Fibroblast of the aortic adventitia (primary cell): ENCODE measurements at regions not wholly inside any gene's neighbourhood (a gene's known extent, or its start where the extent isn't known, plus 50 kb on each side); places are given as distances from the start of the nearest gene placed in this dataset.

Source experiments
- DNase-seq: peaks from one replicate; pipeline ENCODE4 v3.0.0-alpha.2; 2010; ENCODE audit warnings: low read depth
- H3K4me3 ChIP-seq: 2 replicates; pipeline ENCODE4 v1.5.1; 2011; ENCODE audit warnings: low read depth, mild to moderate bottlenecking, control low read depth, low read length, moderate library complexity
- TF ChIP-seq, protein P1 (sequence below): IDR thresholded peaks from 2 replicates; pipeline ENCODE4 v1.5.1; 2011; ENCODE audit warnings: mild to moderate bottlenecking, low read length, control low read depth, inconsistent platforms; ENCODE audit not compliant: insufficient read depth

DNA sequence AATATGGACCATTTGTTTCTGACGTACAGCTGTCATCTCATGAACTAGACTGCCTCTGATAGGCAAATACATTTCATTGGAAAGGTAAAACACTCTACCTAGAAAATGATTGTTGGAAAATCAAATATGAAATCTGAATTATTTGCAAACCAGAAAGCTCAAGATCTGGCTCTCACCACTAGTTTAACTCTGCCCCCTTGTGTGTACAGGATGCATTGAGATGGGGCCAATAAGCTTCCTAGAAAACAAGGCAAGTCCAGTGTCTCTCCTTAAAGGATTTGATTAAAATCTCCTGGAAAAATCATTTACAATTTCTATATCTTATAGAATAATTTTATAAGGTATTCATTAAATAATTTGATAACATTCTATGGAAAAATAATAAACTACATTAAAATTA lies 311.9 kb upstream of the ANKH start:
- TF ChIP-seq, protein P1, sequence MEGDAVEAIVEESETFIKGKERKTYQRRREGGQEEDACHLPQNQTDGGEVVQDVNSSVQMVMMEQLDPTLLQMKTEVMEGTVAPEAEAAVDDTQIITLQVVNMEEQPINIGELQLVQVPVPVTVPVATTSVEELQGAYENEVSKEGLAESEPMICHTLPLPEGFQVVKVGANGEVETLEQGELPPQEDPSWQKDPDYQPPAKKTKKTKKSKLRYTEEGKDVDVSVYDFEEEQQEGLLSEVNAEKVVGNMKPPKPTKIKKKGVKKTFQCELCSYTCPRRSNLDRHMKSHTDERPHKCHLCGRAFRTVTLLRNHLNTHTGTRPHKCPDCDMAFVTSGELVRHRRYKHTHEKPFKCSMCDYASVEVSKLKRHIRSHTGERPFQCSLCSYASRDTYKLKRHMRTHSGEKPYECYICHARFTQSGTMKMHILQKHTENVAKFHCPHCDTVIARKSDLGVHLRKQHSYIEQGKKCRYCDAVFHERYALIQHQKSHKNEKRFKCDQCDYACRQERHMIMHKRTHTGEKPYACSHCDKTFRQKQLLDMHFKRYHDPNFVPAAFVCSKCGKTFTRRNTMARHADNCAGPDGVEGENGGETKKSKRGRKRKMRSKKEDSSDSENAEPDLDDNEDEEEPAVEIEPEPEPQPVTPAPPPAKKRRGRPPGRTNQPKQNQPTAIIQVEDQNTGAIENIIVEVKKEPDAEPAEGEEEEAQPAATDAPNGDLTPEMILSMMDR = peak; percentile 45
- peak; percentile 11 for DNase-seq

DNA sequence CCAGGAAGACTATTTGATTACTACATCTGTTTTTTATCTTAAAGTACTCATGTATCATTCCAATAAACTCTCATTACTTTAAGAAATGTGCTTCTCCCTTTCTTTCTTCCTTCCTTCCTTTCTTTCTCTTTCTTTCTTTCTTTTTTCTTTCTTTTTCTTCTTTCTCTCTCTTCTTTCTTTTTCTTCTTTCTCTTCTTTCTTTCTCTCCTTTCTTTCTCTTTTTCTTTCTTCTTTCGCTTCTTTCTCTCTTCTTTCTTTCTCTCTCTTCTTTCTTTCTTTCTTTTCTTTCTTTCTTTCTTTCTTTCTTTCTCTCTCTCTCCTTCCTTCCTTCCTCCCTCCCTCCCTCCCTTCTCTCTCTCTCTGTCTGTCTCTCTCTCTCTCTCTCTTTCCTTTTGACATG lies 298.6 kb upstream of the ANKH start:
- H3K4me3 ChIP-seq = no peak overlapping the region
- TF ChIP-seq, protein P1 = no peak
- DNase-seq = no peak

More for the DNA sequence above, 311.9 kb upstream of the ANKH start:
- H3K4me3 ChIP-seq = no peak overlapping the region

DNA sequence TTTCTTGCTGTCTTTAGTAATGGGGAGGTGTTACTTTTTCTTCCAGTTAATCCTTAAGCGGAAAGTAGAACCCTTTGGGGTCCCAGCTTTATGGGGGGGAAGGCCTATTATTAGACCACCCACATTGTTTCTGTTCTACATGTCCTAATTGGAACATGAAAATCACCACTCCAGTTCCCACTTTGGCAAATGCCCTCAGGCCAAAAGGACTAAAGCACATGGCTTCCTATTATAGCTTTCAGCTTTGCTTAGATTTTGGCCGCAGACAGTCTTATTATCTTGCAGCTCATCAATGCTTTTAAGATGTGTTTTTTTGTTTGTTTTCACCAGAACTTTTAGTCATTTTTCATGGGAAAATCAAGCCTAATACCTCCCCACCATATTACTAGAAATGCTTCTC lies 296.8 kb upstream of the ANKH start:
- no peak for DNase-seq

DNA sequence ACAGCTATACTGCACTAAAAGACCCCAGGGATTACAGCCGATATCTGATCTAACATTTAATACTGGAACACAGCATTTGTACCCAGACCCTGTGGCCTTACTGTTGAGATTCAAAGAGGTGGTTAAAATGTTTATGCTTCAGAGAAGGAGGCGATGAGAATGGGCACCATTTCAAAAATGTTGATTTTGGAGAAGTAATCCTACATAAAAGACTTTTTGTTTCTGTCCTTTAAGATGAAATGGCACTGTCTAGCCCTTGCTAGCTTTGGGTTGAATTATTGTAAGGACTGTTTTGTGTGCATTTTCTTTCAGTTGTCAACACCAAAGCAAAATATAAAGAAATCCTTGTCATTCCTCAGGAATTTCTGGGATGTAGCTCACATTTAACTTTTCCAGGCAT lies 288.5 kb upstream of the ANKH start:
- DNase-seq = no peak
- TF ChIP-seq, protein P1 = no peak
- no peak overlapping the region for H3K4me3 ChIP-seq

More for the DNA sequence above, 296.8 kb upstream of the ANKH start:
- H3K4me3 ChIP-seq = no peak overlapping the region
- TF ChIP-seq, protein P1 = no peak

DNA sequence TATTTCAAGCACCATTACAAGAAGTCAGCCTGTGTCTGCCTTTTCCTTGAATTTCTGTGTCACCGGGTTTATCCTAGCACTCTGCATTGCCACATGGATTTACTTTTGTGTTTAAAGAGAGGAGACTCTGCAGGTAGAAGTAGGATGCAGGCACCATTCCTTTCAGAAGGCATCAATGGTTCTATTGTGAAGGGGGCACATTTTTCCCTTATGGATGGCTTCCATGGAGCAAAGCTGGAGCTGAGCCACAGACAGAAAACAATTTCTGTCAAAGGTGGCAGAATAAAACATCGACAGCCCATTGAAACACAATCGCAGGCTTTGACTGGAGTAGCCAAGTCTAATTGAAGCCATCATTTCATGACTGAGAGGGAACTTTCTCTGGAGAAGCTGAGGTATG lies 288.0 kb upstream of the ANKH start:
- no peak overlapping the region for H3K4me3 ChIP-seq
- TF ChIP-seq, protein P1 = no peak
- DNase-seq = no peak

DNA sequence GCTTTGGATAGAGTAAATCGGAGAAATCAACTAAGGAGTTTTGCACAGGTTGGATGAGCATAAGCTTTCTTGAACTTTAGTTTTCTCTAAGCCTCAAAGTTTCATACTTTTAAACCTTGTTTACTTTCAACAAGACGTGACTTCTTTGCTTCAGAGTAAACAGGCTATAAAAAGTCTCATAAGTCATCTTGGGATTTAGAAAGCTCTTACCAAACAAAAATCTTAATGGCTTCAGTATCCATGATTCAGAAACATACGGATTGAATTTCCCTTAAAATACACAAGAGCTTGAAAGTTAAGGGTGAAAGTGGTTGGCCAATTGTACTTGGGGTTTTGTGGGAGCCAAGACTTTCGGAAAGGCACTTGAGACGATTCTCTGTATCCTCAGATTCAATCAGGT lies 270.9 kb upstream of the ANKH start:
- TF ChIP-seq, protein P1 = no peak
- no peak overlapping the region for H3K4me3 ChIP-seq
- DNase-seq = no peak

DNA sequence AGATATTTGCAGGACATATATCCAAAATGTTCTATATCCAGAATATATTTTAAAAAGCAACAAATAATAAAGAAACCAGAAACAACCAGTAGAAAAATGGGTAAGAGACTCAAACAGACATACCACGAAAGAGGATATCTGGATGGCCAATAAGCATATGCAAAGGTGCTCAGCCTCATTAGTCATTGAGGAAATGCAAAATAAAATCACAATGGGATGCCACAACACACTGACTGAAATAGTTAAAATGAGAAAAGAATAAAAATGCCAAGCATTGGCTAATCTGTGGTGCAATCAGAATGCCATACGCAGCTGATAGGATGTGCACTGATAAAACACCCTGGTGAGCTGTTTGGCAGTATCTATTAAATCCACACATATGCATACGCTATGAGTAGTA lies 265.8 kb upstream of the ANKH start:
- no peak overlapping the region for H3K4me3 ChIP-seq
- TF ChIP-seq, protein P1 = no peak
- no peak for DNase-seq
